Endometrial microvascular endothelial cells (primary cell): ENCODE measurements at regions not wholly inside any gene's neighbourhood (a gene's known extent, or its start where the extent isn't known, plus 50 kb on each side); places are given as distances from the start of the nearest gene placed in this dataset.

Experiments
- in situ Hi-C: cut with HindIII; loops from 2 replicates; pipeline ENCODE4 v1.10.0; 2017; ENCODE audit warnings: low sequenced_read_pairs, low pct_unique_long_range_greater_than_20kb; ENCODE audit errors: inconsistent ontology term

DNA sequence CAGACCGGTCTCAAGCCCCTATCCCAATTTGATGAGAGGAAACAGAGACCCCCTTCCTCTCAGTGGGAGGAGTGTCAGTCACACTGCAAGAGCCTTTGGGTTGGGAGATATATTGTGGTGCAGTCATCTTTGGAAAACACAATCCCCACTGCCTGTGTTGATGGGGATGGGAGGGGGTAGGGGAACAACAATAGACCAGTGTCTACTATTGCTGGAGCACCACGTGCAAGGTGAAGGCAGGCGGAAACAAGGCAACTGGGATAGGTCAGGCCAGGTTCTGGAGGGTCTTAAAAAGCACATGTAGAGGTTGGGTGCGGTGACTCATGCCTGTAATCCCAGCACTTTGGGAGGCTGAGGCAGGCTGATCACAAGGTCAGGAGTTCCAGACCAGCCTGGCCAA, 127.9 kb downstream of the ZFP36L2 start:
- in situ Hi-C loops, result no loop called here

GRCh38 chr2:43097644-43098408, 128.6 kb downstream of the ZFP36L2 start:
- in situ Hi-C loops, result no loop called here

DNA sequence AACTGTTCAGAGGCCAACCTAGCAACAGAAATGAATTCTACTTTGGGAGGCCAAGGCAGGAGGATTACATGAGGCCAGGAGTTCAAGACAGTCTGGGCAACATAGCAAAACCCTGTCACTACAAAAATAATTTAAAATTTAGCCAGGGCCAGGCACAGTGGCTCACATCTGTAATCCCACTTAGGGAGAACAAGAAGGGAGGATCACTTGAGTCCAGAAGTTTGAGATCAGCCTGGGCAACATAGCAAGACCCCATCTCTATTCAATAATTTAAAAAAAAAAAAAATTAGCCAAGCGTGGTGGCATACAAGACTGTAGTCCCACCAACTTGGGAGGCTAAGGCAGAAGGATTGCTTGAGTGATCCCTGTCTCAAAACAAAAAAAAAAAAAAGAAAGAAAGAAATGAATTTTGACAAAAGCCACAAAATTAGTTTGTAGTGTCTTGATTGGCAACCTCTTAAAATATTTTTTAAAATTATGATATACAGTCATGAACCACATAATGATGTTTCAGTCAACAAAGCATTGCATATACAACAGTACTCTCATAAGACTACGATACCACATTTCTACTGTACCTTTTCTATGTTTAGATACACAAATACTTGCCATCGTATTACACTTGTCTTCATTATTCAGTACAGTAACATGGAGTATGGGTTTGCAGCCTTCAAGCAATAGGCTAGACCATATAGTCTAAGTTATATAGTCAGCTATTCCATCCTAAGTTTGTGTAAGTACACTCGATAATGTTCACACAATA, 130.7 kb downstream of the ZFP36L2 start:
- in situ Hi-C loops, result no loop called here

GRCh38 chr2:43092520-43093179, 133.8 kb downstream of the ZFP36L2 start:
- in situ Hi-C loops, result no loop called here

DNA sequence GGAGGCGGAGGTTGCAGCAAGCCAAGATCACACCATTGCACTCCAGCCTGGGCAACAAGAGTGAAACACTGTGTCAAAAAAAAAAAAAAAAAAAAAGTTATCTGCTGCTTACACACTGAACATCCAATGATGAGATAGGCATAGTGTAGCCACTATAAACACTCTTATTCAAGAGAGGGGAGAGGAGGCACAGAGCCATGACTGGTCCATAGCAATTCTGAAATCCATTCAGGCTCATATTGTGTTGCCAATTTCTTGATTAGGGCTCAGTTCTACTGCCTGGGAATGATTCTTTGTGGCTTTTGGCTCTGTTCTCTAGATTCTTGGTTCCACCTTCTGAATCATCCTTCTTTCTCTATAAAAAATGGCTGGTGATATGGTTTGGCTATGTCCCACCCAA, 136.1 kb downstream of the ZFP36L2 start:
- in situ Hi-C loops, result no loop called here

- in situ Hi-C loops, result no loop called here
Observed at GRCh38 chr2:43088143-43089073, 138.0 kb downstream of the ZFP36L2 start.

GRCh38 chr2:43087413-43087812, 139.0 kb downstream of the ZFP36L2 start:
- in situ Hi-C loops, result no loop called here

DNA sequence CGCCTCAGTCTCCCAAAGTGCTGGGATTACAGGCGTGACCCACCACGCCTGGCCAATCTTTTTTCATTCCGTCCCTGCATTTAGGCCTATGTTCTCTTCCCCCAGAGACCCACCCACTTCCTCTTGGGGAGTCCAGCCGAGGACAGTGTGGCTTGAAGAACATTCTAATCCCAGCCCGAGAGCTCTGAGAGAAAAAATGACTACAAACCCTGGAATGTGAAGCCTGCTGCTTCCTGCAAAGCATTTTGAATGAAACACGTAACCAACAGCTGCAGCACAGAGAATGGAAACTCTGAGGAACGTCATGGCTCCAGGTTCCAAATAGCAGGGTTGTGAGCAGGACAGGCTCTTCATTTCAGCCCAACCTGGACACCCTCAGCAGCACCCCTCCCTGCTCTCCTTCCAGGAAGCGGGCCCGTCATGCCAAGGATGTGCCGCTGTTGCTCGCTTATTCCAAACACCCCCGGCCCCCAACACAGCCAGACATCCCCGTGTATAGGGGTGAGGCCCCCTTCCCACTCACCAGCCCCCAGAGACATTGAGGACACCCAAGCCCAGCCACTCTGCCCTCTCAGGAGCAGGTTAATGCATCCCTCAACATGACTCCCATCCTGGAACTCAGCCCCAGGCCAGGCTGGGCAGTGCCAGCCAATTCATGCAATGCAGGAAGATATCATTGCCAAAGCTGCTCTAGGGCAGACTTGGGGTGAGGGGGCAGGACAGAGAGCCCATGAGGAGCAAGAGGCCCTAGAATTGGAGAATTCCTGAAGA, 139.8 kb downstream of the ZFP36L2 start:
- in situ Hi-C loops, result no loop called here

DNA sequence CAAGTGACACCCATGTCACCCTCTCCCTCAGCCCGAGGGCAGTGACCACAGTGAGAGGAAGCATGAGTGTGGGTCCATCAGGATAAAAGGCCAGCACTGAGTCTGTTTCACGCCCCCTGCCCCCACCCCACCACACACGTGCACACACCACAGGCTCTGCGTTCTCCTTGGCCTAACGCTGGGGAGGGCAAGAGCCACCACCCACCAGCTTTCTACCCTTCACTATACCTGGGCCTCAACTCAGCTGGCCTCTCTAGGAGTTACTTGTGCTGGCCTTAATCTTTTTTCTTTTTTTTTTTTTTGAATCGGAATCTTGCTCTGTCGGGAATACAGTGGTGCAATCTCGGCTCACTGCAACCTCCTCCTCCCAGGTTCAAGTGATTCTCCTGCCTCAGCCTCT, 140.5 kb downstream of the ZFP36L2 start:
- in situ Hi-C loops, result no loop called here

GRCh38 chr2:43085505-43085904, 140.9 kb downstream of the ZFP36L2 start:
- in situ Hi-C loops, result no loop called here

DNA sequence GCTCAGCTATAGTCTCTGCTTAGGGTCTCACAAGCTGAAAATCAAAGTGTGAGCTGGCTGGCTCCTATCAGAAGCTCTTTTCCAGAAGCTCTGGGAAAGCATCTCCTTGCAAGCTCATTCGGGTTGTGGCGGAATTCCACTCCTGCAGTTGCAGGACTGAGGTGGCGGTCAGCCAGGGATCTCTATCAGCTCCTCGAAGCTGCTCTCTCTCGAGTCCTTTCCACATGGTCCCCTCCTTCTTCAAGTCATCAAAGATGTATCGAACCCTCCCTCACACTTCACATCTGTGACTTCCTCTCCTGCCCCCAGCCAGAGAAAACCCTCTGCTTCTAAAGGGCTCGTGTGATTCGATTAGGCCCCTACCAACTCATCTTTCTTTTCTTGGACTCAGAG, 141.7 kb downstream of the ZFP36L2 start:
- in situ Hi-C loops, result no loop called here

DNA sequence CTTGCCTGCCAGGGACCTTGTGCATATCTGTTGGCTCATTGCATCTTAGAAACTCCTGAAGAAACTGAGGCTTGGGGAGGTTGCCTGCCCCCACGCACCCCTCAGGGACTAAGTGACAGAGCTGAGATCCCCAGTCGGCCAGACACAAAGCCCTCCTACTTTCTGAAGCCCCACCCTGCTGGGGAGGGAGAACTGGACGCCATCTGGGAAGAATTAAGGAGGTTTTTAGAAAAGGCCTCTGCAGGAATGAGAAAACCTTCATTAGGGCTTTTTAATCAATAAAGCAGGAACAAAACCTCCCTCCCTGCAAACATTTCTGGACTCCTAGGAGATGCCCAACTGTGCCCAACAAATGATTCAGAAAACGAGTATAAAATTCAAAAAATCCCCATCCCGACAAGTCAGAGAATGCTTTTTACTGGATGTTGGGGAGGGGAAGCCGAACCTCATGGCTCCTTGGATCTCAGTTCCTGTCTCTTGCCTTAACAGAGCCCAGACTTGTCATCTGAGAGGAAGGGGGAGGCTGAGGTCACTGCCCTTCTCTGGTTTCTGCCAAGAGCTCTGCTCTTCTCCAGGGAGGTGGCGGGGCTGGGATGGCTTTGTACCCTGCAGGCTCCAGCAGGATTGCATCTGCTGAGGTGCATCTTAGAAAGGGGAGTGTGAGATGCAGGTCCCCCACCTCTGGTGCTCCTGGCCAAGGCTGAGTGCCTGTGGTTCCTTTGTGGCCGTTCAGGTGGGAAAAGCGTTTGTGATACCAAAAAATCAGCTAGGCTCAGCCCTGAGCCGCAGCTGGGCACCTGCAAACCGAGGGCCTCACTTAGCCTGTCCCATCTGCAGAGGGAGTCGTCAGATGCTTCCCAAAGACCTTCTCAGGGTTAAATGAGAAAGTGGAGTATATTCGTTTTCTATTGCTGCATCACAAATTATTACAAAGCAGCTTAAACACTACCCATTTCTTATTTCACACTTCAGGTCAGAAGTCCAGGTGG, 142.4 kb downstream of the ZFP36L2 start:
- in situ Hi-C loops, result no loop called here

DNA sequence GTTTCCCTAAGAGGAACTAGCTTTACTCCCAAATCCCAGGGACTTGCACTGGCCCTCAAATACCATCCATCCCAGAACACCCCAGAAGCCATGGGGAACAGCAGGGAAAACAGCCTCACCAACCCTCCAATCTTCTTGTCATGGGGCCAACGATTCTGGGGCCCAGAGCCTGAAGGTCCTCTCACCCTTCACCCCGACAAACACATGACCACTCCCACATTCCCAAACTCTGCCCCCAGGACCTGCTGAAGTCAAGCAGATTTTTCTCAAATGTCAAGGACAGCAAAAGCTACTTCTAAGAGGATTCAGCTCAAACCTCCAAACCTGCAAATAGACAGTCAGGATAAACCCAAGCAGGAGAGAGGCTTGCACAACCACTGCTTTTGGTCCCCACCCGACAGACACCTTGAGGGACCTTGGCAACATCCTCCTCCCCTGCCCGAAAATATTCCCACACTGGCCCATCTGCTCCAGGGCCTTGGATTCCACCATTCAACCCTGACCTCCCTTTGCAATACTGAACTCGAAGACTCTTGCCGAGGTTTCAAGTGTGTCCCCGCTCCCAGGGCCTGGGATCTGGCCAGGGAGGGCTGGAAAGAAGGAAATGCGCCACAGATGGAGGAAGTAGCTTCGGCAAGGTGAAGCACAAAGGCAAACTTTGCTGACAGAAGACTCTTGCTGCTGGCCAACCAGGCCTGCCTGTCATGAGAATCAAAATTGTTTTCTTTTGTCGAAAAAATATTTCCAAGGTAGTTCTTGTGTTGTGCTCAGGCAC, 143.3 kb downstream of the ZFP36L2 start:
- in situ Hi-C loops, result no loop called here

DNA sequence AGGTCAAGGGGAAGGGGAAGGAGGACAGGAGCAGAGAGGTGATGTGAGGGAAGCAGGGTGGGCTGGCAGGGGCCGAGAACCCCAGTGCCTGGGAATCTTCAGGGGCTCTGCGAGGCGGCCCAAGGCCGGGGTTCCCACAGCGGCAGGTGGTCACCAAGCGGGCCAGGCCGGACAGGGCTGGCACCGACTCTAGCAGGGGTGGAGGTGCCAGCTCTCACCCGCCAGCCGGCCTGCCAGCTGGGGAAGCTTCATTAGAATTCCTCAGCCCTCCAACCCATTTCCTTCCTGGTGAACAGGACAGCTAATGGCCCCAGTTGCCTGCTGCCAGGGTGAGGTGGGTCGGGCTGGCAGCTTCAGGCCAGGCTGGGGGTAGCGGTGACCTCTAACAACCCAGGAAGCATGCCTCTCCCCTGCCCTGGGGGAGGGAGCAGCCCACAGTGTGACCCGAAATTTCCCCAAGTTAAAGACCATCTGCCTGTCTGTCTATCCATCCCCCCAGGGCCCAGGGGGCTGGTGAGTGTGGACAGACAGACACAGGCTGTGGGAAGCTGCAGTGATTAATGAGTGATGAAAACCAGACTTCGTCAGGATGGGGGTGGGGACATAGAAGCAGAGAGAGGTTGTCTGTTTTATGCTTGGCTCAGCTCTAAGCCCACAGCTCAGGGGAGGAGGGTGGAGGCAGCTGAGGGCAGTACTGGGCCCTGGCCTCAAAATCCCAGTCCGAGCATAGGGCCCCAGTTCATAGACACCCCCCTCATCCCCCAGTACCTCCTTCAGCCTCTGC, 144.1 kb downstream of the ZFP36L2 start:
- in situ Hi-C loops, result no loop called here

GRCh38 chr2:43081131-43081765, 145.2 kb downstream of the ZFP36L2 start:
- in situ Hi-C loops, result no loop called here
